Thymus (tissue), 11 donors: ENCODE measurements at regions not wholly inside any gene's neighbourhood (a gene's known extent, or its start where the extent isn't known, plus 50 kb on each side); places are given as distances from the start of the nearest gene placed in this dataset.

Experiments used
- DNase-seq, 9 donors: peaks; one replicate each; pipeline ENCODE4 v3.0.0-alpha.2; 2013; ENCODE audit warnings: low spot score in 9 of 9, low read depth in 6 of 9, missing footprints in 1 of 9
- H3K27ac ChIP-seq, 2 donors: one replicate each; pipeline ENCODE4 v1.5.1; 2013; ENCODE audit warnings: control low read depth in 1 of 2, low read depth in 1 of 2, low read length in 1 of 2, mild to moderate bottlenecking in 1 of 2, moderate library complexity in 1 of 2
- H3K27me3 ChIP-seq, 2 donors: one replicate each; pipeline ENCODE4 v1.5.1; 2013; ENCODE audit warnings: low read length in 1 of 2; ENCODE audit not compliant: control insufficient read depth in 2 of 2, insufficient read depth in 1 of 2
- H3K36me3 ChIP-seq, 2 donors: one replicate each; pipeline ENCODE4 v1.5.1; 2013; ENCODE audit warnings: low read length in 1 of 2, mild to moderate bottlenecking in 1 of 2, moderate library complexity in 1 of 2; ENCODE audit not compliant: control insufficient read depth in 2 of 2, insufficient read depth in 2 of 2
- H3K4me1 ChIP-seq, 2 donors: one replicate each; pipeline ENCODE4 v1.5.1; 2013; ENCODE audit warnings: low read length in 2 of 2; ENCODE audit not compliant: control insufficient read depth in 2 of 2, insufficient read depth in 2 of 2
- H3K4me3 ChIP-seq, 2 donors: one replicate each; pipeline ENCODE4 v1.5.1; 2013; ENCODE audit warnings: low read length in 2 of 2, control low read depth in 1 of 2, mild to moderate bottlenecking in 1 of 2
- H3K9me3 ChIP-seq, 2 donors: one replicate each; pipeline ENCODE4 v1.5.1; 2013; ENCODE audit warnings: low read length in 1 of 2, mild to moderate bottlenecking in 1 of 2; ENCODE audit not compliant: control insufficient read depth in 2 of 2, insufficient read depth in 1 of 2
- WGBS: extraction: QIAGEN DNeasy Blood & Tissue Kit; methylation state at CpG from one replicate; pipeline ENCODE4 v1.1.7; 2013; 5-methylcytosine and 5-hydroxymethylcytosine counted together
- donor health status: healthy.

GRCh38 chr4:4685810-4686795 is 144.3 kb upstream of the STX18 start:
- Histone ChIP-seq H3K4me3 (no peak overlapping the region), H3K36me3 (no peaks in the 10 kb centered on the region), H3K4me1 (no peaks in the 10 kb centered on the region), H3K9me3 (no peaks in the 10 kb centered on the region), H3K27me3 (no peaks in the 10 kb centered on the region), H3K27ac (no peak overlapping the region)
- 93% methylated on average over 10 of the region's 10 CpGs for WGBS
- DNase-seq: no peak

- Histone ChIP-seq H3K36me3 (no peaks in the 10 kb centered on the region), H3K27me3 (peaks cover 0 to 2% of the 10 kb centered on the region in 2 donors), H3K4me3 (no peak overlapping the region), H3K27ac (no peak overlapping the region), H3K9me3 (no peaks in the 10 kb centered on the region), H3K4me1 (peaks cover 0 to 3% of the 10 kb centered on the region in 2 donors)
- no peak for DNase-seq
- WGBS: over 99% methylated on average over 4 of the region's 4 CpGs
These were observed 139.8 kb upstream of the STX18 start for GRCh38 chr4:4681653-4682052.

DNA sequence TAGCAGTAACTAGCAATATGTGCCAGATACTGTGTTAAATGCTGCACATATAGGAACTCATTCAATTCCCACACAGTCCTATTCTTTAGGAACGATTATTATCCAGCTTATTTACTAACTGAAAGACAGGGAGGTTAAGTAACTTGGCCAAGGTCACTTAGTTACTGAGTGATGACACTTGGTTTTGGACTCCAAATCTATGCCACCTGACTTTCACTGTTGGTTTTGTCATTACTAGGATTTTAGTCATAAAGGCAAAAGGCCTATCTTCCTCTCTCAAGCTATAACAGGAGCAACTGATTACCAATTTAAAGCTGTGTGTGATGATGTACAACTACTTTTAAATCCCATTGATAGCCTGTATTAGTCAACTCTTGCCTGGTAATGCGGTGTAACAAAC is 138.9 kb upstream of the STX18 start:
- 97% methylated on average over 2 of the region's 2 CpGs for WGBS
- Histone ChIP-seq H3K4me1 (peaks cover 0 to 7% of the 10 kb centered on the region in 2 donors), H3K27ac (no peak overlapping the region), H3K27me3 (peaks cover 0 to 2% of the 10 kb centered on the region in 2 donors), H3K4me3 (no peak overlapping the region), H3K9me3 (no peaks in the 10 kb centered on the region), H3K36me3 (no peaks in the 10 kb centered on the region)
- no peak for DNase-seq

DNA sequence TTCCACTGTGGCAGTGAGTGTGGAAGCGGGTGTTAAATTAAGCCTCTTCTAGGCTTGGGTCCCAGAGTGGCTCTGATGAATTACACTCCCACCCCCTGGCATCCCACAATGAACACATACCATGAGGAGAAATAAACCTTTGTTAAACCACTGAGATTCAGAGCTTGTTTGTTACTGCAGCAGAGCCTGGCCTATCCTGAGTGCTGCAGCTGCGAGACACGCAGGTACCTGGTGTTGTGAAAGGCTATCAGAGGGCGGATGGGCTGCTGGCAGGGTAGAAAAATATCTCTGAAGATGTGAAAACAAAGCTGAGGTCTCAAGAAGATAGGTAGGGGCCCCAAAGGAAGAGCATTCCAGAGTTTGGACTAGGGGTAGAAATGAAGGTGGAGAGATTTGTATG is 138.4 kb upstream of the STX18 start:
- Histone ChIP-seq H3K9me3 (no peaks in the 10 kb centered on the region), H3K27me3 (peaks cover 0 to 2% of the 10 kb centered on the region in 2 donors), H3K4me1 (peaks cover 0 to 7% of the 10 kb centered on the region in 2 donors), H3K4me3 (no peak overlapping the region), H3K36me3 (no peaks in the 10 kb centered on the region), H3K27ac (no peak overlapping the region)
- WGBS: 98% methylated on average over 4 of the region's 4 CpGs
- no peak for DNase-seq

GRCh38 chr4:4677556-4678522 is 136.0 kb upstream of the STX18 start:
- Histone ChIP-seq H3K9me3 (no peaks in the 10 kb centered on the region), H3K4me1 (peaks cover 0 to 7% of the 10 kb centered on the region in 2 donors), H3K27ac (no peak overlapping the region), H3K27me3 (peaks cover 0 to 2% of the 10 kb centered on the region in 2 donors), H3K36me3 (no peaks in the 10 kb centered on the region), H3K4me3 (no peak overlapping the region)
- WGBS: 87% methylated on average over 23 of the region's 23 CpGs
- DNase-seq: peak in 3 of 9 donors; percentile 14 to 42 (median 27)

- H3K36me3 ChIP-seq: no peaks in the 10 kb centered on the region
- H3K9me3 ChIP-seq: no peaks in the 10 kb centered on the region
- H3K27ac ChIP-seq: peak overlapping the region in 1 of 2 donors; percentile 43
- peaks cover 0 to 7% of the 10 kb centered on the region in 2 donors for H3K4me1 ChIP-seq
- peak in 3 of 9 donors; percentile 16 to 55 (median 23) for DNase-seq
- H3K27me3 ChIP-seq: peaks cover 0 to 2% of the 10 kb centered on the region in 2 donors
- no peak overlapping the region for H3K4me3 ChIP-seq
These were observed 133.8 kb upstream of the STX18 start for GRCh38 chr4:4675641-4676040.

GRCh38 chr4:4675051-4675581 is 133.3 kb upstream of the STX18 start:
- Histone ChIP-seq H3K36me3 (no peaks in the 10 kb centered on the region), H3K27me3 (peaks cover 0 to 2% of the 10 kb centered on the region in 2 donors), H3K9me3 (no peaks in the 10 kb centered on the region), H3K27ac (peak overlapping the region in 1 of 2 donors; percentile 43), H3K4me1 (peaks cover 0 to 7% of the 10 kb centered on the region in 2 donors), H3K4me3 (no peak overlapping the region)
- WGBS: 94% methylated on average over 3 of the region's 3 CpGs
- DNase-seq: no peak

DNA sequence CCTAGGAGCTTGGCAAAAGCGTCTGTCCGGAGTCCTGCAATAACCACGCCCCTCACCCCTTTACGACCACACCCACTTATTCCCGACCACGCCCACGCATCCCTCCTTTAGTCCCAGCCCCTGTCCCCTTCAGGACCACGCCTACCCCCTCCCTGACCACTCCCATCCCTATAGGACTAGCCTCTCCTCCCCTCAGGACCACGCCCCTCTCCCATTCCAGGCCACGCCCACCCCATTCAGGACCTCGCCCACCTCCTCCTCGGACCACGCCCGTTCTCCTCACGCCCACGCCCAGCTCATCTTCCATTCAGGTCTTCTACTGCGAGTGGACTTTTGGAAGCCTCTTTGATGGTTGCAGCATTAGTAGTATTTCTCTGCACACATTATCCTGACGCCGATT is 131.2 kb upstream of the STX18 start:
- Histone ChIP-seq H3K27me3 (peaks cover 0 to 2% of the 10 kb centered on the region in 2 donors), H3K36me3 (no peaks in the 10 kb centered on the region), H3K4me3 (no peak overlapping the region), H3K4me1 (peaks cover 0 to 7% of the 10 kb centered on the region in 2 donors), H3K27ac (no peak overlapping the region), H3K9me3 (no peaks in the 10 kb centered on the region)
- no peak for DNase-seq
- WGBS: 85% methylated on average over 19 of the region's 19 CpGs
